Breast epithelium (tissue), 4 donors: ENCODE measurements at regions not wholly inside any gene's neighbourhood (a gene's known extent, or its start where the extent isn't known, plus 50 kb on each side); places are given as distances from the start of the nearest gene placed in this dataset.

Experiments
- DNase-seq, 2 donors: peaks; one replicate each; pipeline ENCODE4 v3.0.0-alpha.2; 2019; ENCODE audit warnings: low spot score in 2 of 2
- H3K27ac ChIP-seq, 2 donors: fragments of 200-600 bp; sonication (generic) in 1 of 2; one replicate each; pipeline ENCODE4 v1.5.1; 2016 to 2019; ENCODE audit warnings: mild to moderate bottlenecking in 1 of 2
- H3K27me3 ChIP-seq, 2 donors: fragments of 200-600 bp; sonication (generic) in 1 of 2; one replicate each; pipeline versions ENCODE4 v1.5.1 to v1.6.0; 2017 to 2019; ENCODE audit warnings: control low read depth in 1 of 2, mild to moderate bottlenecking in 1 of 2
- H3K36me3 ChIP-seq: fragments of 200-600 bp; one replicate; pipeline ENCODE4 v1.5.1; 2019
- H3K4me1 ChIP-seq, 2 donors: fragments of 200-600 bp; sonication (generic); one replicate each; pipeline ENCODE4 v1.5.1; 2016 to 2019; ENCODE audit warnings: control low read depth in 1 of 2
- H3K4me3 ChIP-seq, 3 donors: fragments of 200-600 bp; sonication (generic); 1 replicate in 2 of 3; 2 replicates in 1 of 3; pipeline ENCODE4 v1.5.1; 2016 to 2019; ENCODE audit warnings: mild to moderate bottlenecking in 3 of 3, moderate library complexity in 2 of 3
- H3K9me3 ChIP-seq, 2 donors: fragments of 200-600 bp; sonication (generic) in 1 of 2; one replicate each; pipeline ENCODE4 v1.5.1; 2016 to 2019; ENCODE audit warnings: control low read depth in 1 of 2
- POLR2A ChIP-seq: fragments of 450-650 bp; IDR thresholded peaks from one replicate; pipeline ENCODE4 v1.6.1; 2016; ENCODE audit warnings: antibody characterized with exemption, mild to moderate bottlenecking, moderate library complexity
- POLR2AphosphoS5 ChIP-seq, 3 donors: sonication (generic); formaldehyde crosslinking; IDR thresholded peaks; one replicate each; pipeline ENCODE4 v1.6.1; 2017; ENCODE audit warnings: antibody characterized with exemption in 3 of 3
- intact Hi-C: fragments of 100-400 bp; cut with DNase I; formaldehyde crosslinking; loops from one replicate; pipeline ENCODE4 v1.15.1; 2023; ENCODE audit warnings: low total_unique reads
- TF ChIP-seq, protein P1 (sequence below), 3 donors: fragments of 450-650 bp; IDR thresholded peaks; one replicate each; pipeline ENCODE4 v1.5.1; 2016 to 2017; ENCODE audit warnings: antibody characterized with exemption in 3 of 3, mild to moderate bottlenecking in 3 of 3, moderate library complexity in 3 of 3

DNA sequence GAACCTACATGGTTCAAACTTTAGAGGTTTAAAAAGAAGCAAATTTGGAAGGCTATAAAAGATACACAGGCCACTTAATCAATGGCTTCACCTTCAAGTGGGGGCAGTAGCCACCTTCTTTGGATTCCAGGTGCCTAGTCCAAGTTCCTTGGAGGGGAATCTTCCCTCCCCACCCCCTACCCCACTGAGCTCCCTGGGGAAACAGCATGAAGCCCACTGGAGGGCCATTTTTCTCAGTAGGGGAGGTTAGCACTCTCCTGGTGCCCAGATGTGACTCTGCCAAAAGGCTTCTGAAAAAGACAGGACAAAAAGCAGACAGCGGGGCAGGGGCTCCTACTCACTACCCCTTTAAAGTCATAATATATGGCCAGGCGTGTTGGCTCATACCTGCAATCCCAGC, 93.9 kb downstream of the KCTD15 start:
- Histone ChIP-seq H3K4me3 (no peak overlapping the region), H3K9me3 (no peaks in the 10 kb centered on the region), H3K36me3 (no peaks in the 10 kb centered on the region), H3K27ac (no peak overlapping the region), H3K4me1 (no peaks in the 10 kb centered on the region), H3K27me3 (no peaks in the 10 kb centered on the region)
- DNase-seq, result no peak
- no peak for TF ChIP-seq POLR2A
- TF ChIP-seq, protein P1, sequence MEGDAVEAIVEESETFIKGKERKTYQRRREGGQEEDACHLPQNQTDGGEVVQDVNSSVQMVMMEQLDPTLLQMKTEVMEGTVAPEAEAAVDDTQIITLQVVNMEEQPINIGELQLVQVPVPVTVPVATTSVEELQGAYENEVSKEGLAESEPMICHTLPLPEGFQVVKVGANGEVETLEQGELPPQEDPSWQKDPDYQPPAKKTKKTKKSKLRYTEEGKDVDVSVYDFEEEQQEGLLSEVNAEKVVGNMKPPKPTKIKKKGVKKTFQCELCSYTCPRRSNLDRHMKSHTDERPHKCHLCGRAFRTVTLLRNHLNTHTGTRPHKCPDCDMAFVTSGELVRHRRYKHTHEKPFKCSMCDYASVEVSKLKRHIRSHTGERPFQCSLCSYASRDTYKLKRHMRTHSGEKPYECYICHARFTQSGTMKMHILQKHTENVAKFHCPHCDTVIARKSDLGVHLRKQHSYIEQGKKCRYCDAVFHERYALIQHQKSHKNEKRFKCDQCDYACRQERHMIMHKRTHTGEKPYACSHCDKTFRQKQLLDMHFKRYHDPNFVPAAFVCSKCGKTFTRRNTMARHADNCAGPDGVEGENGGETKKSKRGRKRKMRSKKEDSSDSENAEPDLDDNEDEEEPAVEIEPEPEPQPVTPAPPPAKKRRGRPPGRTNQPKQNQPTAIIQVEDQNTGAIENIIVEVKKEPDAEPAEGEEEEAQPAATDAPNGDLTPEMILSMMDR (IDR thresholded peaks at IDR 0.05), result no peak
- TF ChIP-seq POLR2AphosphoS5 (IDR thresholded peaks at IDR 0.05), result no peak
- intact Hi-C loops, result no loop called here

DNA sequence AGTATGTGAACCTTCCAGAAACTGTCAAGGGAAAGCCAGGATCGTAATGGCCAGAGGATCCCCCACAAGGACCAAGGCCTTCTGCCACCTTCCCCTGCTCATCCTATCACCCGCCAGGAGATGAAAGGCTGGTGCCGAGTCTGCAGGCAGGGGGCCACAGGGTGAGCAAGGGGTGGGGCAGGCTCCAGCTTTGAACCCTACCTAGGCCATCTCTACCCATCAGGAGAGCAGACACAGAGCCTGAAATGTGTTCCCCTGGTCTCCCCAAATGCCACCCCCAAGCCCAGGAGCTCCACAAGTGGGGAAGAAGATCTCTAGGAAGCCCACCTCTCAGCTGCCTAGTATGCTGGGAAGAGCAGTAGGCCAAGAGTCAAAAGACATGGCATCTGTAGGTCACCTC, 95.1 kb downstream of the KCTD15 start:
- no peaks in the 10 kb centered on the region for H3K4me1 ChIP-seq
- H3K9me3 ChIP-seq, result no peaks in the 10 kb centered on the region
- H3K27ac ChIP-seq, result no peak overlapping the region
- TF ChIP-seq POLR2A, result no peak
- TF ChIP-seq, protein P1 (IDR thresholded peaks at IDR 0.05), result no peak
- TF ChIP-seq POLR2AphosphoS5 (IDR thresholded peaks at IDR 0.05), result no peak
- intact Hi-C loops, result no loop called here
- no peaks in the 10 kb centered on the region for H3K36me3 ChIP-seq
- no peak overlapping the region for H3K4me3 ChIP-seq
- no peak for DNase-seq
- no peaks in the 10 kb centered on the region for H3K27me3 ChIP-seq

DNA sequence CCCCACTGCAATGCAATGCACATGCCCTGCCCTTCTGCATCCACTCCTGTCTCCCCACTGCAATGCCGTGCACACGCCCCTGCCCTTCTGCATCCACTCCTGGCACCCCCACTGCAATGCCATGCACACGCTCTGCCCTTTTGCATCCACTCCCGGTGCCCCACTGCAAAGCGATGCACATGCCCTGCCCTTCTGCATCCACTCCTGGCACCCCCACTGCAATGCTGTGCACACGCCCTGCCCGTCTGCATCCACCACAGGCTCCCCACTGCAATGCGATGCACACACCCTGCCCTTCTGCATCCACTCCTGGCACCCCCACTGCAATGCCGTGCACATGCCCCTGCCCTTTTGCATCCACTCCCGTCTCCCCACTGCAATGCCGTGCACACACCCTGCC, 98.1 kb downstream of the KCTD15 start:
- no peaks in the 10 kb centered on the region for H3K27me3 ChIP-seq
- TF ChIP-seq, protein P1 (IDR thresholded peaks at IDR 0.05), result no peak
- TF ChIP-seq POLR2A, result no peak
- TF ChIP-seq POLR2AphosphoS5 (IDR thresholded peaks at IDR 0.05), result no peak
- no peak for DNase-seq
- no peak overlapping the region for H3K4me3 ChIP-seq
- no peaks in the 10 kb centered on the region for H3K36me3 ChIP-seq
- intact Hi-C loops, result no loop called here
- no peak overlapping the region for H3K27ac ChIP-seq
- no peaks in the 10 kb centered on the region for H3K4me1 ChIP-seq
- H3K9me3 ChIP-seq, result peaks cover 0 to 11% of the 10 kb centered on the region in 2 donors

DNA sequence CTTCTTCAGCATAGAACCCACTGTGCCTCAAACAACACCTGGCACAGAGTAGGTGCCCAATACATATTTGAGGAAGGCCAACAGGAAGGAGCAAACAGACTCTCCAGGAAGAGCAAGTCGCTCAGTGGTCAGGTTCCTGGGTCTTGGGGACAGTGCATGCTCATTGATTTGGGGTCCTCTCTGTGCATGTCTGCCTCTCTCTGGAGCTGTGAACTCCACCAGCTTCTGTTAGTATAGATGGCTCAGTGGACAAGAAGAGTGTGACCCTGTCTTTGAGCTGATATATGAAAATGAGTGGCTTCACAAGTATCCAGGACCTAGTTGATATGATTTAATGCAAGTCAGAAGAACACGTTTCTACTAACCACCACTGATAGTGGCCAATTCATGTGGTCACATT, 98.7 kb downstream of the KCTD15 start:
- no peak for TF ChIP-seq POLR2AphosphoS5 (IDR thresholded peaks at IDR 0.05)
- TF ChIP-seq POLR2A, result no peak
- TF ChIP-seq, protein P1 (IDR thresholded peaks at IDR 0.05), result no peak
- no peaks in the 10 kb centered on the region for H3K4me1 ChIP-seq

DNA sequence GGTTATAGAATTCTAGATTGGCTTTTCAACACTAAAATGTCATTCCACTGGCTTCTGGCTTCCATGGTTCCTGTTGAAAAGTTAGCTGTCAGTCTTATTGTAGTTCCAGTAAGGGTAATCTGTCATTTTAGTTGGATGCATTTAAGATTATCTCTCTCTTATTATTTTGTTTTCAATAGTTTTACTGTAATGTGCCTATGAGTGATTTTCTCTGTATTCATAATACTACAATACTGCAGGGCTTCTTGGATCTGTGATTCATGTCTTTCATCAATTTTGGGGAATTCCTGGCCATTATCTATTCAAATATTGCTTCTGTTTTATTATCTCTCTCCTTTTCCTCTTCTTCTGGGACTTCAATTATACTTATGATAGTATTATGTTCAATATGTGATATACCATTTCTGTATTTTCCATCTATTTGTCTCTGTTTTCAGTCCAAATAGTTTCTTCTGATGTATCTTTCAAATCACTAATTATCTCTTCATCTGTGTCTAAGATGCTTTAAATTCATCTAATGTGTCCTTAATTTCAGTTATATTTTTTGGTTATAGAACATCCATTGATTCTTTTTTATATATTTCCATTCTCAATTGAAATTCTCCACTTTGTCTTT, 101.5 kb downstream of the KCTD15 start:
- H3K27me3 ChIP-seq, result no peaks in the 10 kb centered on the region
- TF ChIP-seq POLR2AphosphoS5 (IDR thresholded peaks at IDR 0.05) (no peak), POLR2A (no peak)
- TF ChIP-seq, protein P1 (IDR thresholded peaks at IDR 0.05), result no peak
- H3K27ac ChIP-seq, result no peak overlapping the region
- H3K36me3 ChIP-seq, result no peaks in the 10 kb centered on the region
- H3K4me1 ChIP-seq, result no peaks in the 10 kb centered on the region
- DNase-seq, result no peak
- intact Hi-C loops, result no loop called here
- H3K9me3 ChIP-seq, result peaks cover 0 to 11% of the 10 kb centered on the region in 2 donors
- H3K4me3 ChIP-seq, result no peak overlapping the region

More for the DNA sequence above, 98.7 kb downstream of the KCTD15 start:
- no peak for DNase-seq
- intact Hi-C loops, result no loop called here
- Histone ChIP-seq H3K36me3 (no peaks in the 10 kb centered on the region), H3K9me3 (peaks cover 0 to 11% of the 10 kb centered on the region in 2 donors), H3K27me3 (no peaks in the 10 kb centered on the region), H3K27ac (no peak overlapping the region), H3K4me3 (no peak overlapping the region)
